HG02588 (cell line): ENCODE measurements at regions not wholly inside any gene's neighbourhood (a gene's known extent, or its start where the extent isn't known, plus 50 kb on each side); places are given as distances from the start of the nearest gene placed in this dataset.

Experiments used
- ATAC-seq: cut with Tn5 transposase; IDR thresholded peaks from one replicate; pipeline ENCODE4 v1.9.1; 2021; ENCODE audit warnings: mild to moderate bottlenecking, moderate library complexity; ENCODE audit not compliant: unreplicated experiment

DNA sequence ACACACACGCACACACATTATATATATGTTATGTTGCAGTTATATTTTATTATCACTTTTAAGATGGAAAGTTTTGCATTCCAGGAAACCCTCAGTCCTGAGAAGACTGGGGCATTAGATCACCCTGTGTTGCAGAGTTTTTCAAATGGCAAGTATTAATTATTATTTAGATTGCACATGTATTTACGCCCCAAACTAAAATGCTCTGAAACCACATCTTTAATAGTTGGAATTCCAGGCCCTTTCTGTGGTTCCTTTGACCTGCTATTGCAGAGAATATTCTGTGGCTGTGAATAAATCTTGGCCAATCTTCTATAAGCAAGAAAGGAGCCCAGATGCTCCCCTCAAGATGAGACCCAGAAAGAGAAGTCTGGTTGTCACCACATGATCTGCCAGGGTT, 427.0 kb upstream of the TNP1 start:
- no peak for ATAC-seq

DNA sequence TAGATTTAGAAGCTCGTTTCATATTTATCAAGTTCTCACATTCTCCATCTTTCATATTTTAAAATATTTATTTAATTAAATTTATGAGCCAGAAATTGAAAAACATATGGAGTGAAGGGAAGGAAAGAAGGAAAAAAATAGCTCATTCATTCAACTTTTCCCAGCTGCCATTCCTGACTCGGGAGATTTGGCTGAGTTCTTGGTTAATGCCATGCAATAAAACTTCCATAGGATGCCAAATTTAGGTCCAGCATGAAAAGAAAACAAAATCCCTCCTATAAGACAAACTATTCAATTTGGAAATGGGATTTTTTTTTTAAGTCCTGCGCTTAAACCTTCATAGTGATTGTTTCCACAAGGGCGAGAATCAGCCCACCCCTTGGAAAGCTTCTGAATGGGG, 426.1 kb upstream of the TNP1 start:
- no peak for ATAC-seq

DNA sequence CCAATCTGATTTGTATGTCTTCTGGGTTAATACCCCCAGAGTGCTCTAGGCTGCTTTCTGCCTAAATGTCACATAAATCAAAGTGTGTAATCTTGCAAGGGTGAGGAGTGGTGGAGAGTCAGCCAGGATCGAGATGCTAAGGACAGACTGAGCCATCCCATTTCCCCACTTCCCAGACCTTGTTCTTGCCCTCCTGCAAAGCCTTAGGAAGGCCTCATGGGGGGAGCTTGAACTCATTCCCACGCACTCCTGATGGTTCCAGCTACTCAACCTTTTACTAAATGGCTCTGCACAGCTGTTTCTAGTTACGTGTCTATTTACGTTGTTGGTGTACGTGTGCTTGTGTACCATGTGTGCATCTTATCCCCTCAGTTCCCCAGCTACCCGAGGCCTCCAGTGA, 423.6 kb upstream of the TNP1 start:
- ATAC-seq = no peak

GRCh38 chr2:217282531-217282930, 422.7 kb upstream of the TNP1 start:
- ATAC-seq = no peak

GRCh38 chr2:217279556-217279955, 419.7 kb upstream of the TNP1 start:
- no peak for ATAC-seq

DNA sequence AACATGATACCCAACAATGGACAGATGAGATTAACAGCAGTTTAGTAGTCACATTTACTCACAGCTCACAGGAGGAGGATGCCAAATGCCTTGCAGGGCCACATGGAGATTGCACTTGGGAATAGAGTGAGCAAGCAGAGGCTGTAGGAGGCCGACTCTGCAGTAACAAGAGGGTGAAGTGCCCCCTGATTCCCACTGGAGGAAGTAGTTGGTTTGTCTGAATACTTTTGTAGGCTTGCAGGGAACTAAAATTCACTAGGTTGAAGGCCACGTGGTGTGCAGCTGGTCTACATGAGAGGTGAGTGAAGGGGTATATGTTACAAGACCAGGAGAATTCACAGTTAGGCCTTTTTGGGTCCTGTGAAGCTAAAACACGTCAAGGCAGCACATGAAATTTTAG, 419.3 kb upstream of the TNP1 start:
- ATAC-seq = no peak

DNA sequence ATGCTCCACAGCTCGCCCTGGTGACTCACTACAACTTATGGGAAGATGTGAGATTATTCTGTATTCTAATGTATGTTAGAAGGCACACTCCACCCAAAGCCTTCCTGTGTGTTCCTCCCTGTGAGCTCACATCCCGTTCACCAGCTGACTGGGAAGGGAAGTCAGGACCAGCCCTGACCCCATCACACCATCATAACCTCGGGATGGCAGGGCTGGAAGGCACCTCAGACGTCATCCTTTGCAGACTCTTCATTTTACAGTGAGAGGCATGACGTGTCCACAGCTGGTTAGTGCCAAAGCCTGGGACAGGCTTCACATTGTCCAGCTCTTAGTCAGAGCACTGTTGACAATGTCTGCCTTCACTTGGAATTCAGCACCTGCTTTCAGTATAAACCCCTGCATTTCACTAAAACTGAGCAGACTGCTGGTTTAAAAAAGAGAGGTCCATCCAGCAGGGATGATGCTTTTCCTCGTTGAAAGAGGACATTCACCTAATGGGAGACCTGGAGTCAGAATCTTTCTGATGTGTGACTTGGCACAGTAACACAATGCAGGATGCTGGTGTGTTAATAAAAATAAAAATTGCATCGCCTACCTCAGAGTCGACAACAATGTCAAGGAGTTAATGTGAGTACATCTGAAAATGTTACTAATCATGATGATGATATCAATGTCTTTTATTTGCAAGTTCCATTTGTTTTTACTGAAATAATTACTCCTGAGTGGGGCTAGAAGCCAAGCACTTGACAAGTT, 418.0 kb upstream of the TNP1 start:
- ATAC-seq = no peak

DNA sequence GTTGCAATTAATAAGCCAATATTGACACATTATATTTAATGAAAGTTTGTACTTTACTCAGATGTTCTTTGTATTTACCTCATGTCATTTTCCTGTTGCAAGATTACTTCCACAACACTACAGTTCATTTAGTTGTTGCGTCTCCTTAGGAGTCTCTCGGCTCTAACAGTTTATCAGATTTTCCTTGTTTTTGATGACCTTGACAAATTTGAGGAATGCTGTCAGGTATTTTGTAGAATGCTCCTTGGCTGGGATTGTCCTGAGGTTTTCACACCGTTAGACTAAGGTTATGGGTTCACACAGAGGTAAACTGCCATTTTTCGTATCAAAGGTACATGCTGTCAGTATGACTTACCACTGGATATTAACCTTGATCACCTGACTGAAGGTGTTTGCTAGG, 416.6 kb upstream of the TNP1 start:
- ATAC-seq = no peak

GRCh38 chr2:217275091-217275490, 415.2 kb upstream of the TNP1 start:
- ATAC-seq = no peak

DNA sequence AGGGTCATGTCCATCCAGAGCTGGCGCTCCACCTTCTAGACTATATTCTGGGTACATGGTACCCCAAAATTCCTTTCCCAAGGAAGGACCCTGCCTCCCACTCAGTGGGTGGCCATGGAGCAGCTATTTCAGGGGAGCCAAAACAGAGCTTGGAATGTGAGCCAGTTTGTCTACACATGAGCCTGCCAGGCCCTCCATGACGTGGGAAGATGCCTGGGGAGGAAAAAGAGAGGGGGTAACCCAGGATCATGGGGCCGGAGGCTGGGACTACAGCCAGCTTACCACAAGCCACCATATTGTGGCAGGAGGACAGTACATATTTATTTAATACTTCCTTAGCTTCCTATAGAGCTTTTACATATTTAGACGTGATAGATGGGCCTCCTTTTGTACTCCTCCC, 414.7 kb upstream of the TNP1 start:
- ATAC-seq = no peak

DNA sequence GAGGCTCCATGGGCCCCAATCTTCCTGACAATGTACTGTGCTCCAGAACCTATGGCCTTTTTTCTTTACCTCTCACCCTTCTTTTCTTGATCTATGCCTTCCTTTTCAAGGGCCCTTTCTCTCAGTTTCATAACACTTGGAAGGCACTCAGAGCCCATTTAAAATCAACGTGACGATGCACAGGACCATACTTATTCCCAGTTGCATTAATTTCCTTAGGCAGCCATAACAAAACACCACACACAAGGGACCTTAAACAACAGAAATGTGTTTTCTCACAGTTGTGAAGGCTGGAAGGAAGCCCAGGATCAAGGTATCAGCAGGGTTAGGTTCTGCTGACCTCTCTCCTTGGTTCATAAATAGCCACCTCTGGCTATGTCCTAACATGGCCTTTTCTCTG, 414.0 kb upstream of the TNP1 start:
- no peak for ATAC-seq

GRCh38 chr2:217273162-217273561, 413.3 kb upstream of the TNP1 start:
- ATAC-seq = no peak

DNA sequence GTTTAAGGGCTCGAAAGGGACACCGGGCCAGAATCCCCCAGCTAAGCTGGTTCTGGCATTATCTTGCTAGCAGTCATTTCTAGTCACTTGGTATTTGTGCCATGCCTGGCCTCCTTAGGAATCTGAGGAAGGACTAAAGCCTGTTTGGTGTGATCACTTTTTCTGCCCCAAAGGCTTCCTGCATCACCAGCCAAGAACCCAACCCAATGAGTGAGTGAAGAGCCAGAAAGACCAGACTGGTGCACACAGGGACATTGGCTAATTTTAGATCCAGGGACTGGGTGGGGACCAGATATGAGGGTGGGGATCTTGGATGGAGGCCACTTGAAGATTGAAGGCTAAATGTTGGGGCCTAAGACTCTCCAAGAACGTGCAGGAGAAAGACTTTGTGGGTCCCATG, 411.9 kb upstream of the TNP1 start:
- no peak for ATAC-seq

DNA sequence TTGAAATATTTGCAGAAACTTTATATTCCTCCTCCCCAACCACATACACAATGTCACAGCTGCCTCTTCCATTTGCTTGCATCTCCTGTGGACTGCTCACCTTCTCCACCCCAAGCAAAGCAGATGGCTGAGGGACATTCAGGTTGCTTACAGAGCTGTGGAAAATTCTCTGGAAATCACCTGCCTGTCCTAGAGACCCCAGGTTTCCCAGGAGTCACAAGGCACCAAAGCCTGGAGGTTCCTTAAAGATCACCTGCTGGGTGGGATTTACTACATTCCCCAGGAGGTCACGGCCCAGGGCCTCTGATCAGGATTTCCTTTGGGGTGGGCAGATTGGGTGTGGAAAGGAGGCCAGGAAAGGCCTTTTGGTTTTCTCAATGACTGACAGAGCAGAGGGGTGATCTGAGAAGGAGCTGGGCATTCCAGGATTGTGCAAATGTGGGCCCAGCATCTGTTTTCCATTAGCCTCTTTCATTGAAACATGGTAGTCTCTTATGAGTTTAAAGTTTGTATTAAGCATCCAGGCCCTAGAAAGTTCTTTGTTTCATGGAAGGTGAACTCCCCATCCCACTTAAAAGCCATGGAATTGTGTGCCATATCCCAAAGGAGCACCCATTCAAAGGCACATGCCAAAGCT, 410.7 kb upstream of the TNP1 start:
- ATAC-seq = no peak

- no peak for ATAC-seq
Observed at GRCh38 chr2:217269701-217270484, 410.0 kb upstream of the TNP1 start.

DNA sequence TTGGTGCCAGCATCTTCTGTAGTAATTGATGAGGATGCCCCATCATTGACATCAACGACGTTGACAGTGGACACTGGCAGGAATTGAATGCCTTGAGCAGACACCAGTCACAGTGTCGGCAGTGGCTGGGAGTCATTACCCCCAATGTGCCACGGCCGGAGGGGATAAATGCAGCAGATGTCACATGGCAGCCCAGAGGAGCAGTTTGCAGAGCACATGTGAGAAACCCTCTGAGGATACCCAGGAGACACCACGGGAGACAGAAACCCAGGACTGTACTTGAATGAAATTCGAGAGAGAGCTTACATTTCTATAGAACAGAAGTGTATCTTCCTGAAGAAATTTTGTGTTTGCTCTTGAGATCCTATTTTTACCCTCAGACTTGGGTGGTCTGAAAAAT, 409.1 kb upstream of the TNP1 start:
- ATAC-seq = no peak

GRCh38 chr2:217267758-217268157, 407.9 kb upstream of the TNP1 start:
- ATAC-seq = no peak

DNA sequence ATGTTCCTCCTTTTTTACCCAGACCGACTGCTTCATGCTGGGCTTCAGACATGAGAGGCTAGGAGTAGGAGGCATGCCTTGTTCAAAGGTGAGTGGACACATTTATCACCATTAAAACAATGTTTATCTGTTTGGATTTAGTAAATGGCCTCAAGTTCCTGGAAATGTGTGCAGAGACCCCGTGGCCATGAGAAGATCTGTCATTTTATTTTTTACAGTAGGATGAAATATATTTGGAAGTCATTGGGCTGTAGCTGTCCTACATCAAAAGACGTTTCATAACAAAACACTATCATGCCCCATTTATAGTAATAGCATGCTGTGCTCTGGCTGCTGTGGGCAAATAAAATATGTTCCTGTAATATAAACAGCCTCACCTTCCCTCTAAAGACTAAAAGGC, 403.9 kb upstream of the TNP1 start:
- ATAC-seq = no peak

GRCh38 chr2:217262911-217263310, 403.0 kb upstream of the TNP1 start:
- no peak for ATAC-seq

- ATAC-seq = no peak
Observed at GRCh38 chr2:217261452-217261851, 401.6 kb upstream of the TNP1 start.

DNA sequence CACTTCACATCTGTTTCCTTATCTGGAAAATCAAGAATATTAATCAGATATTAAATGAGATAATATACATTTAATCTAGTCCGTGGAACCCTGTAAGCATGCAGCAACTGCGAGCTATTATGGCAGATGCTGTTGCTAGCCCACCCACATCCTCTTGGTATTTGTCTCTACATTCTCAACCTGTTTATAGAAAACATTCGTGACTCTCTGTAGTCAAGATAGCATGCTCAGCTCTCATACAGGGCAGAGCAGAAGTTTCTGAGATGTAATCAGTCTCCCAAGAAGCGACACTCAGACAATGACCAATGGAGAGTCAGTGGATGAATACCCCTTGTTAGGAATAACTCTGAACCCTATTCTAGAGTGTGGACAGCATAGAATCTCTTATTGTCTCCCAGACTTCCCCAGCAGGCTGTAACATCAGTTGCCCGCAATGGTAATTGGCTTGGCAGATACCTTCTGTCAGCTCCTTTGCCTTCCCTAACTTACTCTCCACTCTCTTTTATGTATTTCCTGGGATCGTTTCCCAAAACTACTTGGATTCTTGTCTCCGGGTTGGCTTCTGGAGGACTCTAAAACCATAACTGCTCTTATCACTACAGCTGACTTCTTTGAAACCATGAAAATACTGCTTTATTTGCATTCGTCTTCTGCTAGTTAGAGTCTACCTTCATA, 400.7 kb upstream of the TNP1 start:
- no peak for ATAC-seq

DNA sequence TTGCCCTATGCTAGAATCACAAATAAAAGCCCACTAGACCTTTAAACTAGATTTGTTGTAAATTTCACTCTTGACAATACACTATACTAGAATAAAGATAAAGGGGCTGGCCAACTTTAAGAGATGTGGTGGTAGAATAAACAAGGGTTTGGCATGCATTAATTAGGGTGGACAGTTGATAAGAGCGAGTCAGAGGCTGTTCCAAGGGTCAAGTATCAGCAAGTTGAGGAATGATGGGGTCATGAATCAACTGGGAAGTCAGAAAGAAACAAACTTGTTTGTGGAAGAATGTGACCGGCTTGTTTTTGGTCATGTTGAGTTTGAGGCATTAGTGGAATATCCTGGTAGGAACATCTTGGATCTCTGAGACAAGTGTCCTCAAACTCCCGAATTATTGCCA, 398.3 kb upstream of the TNP1 start:
- ATAC-seq = no peak
